Tibial nerve (tissue), 4 donors: ENCODE measurements at regions not wholly inside any gene's neighbourhood (a gene's known extent, or its start where the extent isn't known, plus 50 kb on each side); places are given as distances from the start of the nearest gene placed in this dataset.
"Not testable (repeated sequence)": the region's sequence is repeated elsewhere in the genome, so short reads cannot be mapped to it uniquely, and the experiment has no call there.

Source experiments
- DNase-seq, 2 donors: peaks; one replicate each; pipeline ENCODE4 v3.0.0-alpha.2; 2019; ENCODE audit warnings: low spot score in 2 of 2
- H3K27ac ChIP-seq, 4 donors: fragments of 200-600 bp; sonication (generic) in 3 of 4; one replicate each; pipeline ENCODE4 v1.5.1; 2017 to 2019; ENCODE audit warnings: mild to moderate bottlenecking in 1 of 4
- H3K27me3 ChIP-seq, 2 donors: fragments of 200-600 bp; sonication (generic) in 1 of 2; one replicate each; pipeline versions ENCODE4 v1.5.1 to v1.6.0; 2017 to 2019
- H3K36me3 ChIP-seq, 3 donors: fragments of 200-600 bp; sonication (generic); one replicate each; pipeline ENCODE4 v1.5.1; 2018 to 2019
- H3K4me1 ChIP-seq, 4 donors: fragments of 200-600 bp; sonication (generic) in 3 of 4; one replicate each; pipeline ENCODE4 v1.5.1; 2017 to 2019
- H3K4me3 ChIP-seq, 4 donors: fragments of 200-600 bp; sonication (generic) in 3 of 4; one replicate each; pipeline ENCODE4 v1.5.1; 2017 to 2019; ENCODE audit warnings: mild to moderate bottlenecking in 1 of 4, moderate library complexity in 1 of 4
- H3K9me3 ChIP-seq, 4 donors: fragments of 200-600 bp; sonication (generic) in 3 of 4; one replicate each; pipeline ENCODE4 v1.5.1; 2017 to 2019
- CTCF ChIP-seq, 5 experiments: fragments of 200-600 bp in 3 of 5; fragments of 450-650 bp in 2 of 5; sonication (generic) in 3 of 5; IDR thresholded peaks; one replicate each; pipeline ENCODE4 v1.5.1; 2016 to 2019; ENCODE audit warnings: antibody characterized with exemption in 5 of 5, mild to moderate bottlenecking in 3 of 5, moderate library complexity in 2 of 5
- EP300 ChIP-seq, 2 donors: sonication (generic); formaldehyde crosslinking; IDR thresholded peaks; one replicate each; pipeline ENCODE4 v1.6.1; 2017; ENCODE audit warnings: antibody characterized with exemption in 2 of 2, mild to moderate bottlenecking in 1 of 2
- POLR2A ChIP-seq, 2 donors: fragments of 450-650 bp; IDR thresholded peaks; one replicate each; pipeline ENCODE4 v1.6.1; 2017; ENCODE audit warnings: antibody characterized with exemption in 2 of 2, mild to moderate bottlenecking in 2 of 2, moderate library complexity in 2 of 2
- WGBS, 2 donors: methylation state at CpG; one replicate each; pipeline ENCODE4 v1.1.5; 2018; 5-methylcytosine and 5-hydroxymethylcytosine counted together

GRCh38 chrX:101749436-101749835, 89.8 kb upstream of the ARMCX2 start:
- 42 to 46% methylated on average over 3 of the region's 3 CpGs for WGBS, 2 donors
- Histone ChIP-seq H3K36me3 (no peaks in the 10 kb centered on the region), H3K27ac (no peak overlapping the region), H3K27me3 (peaks cover 0 to 9% of the 10 kb centered on the region in 2 donors), H3K9me3 (no peaks in the 10 kb centered on the region), H3K4me3 (no peak overlapping the region), H3K4me1 (no peaks in the 10 kb centered on the region)
- DNase-seq: no peak
- TF ChIP-seq POLR2A (IDR thresholded peaks at IDR 0.05) (no peak), CTCF (IDR thresholded peaks at IDR 0.05) (no peak), EP300 (IDR thresholded peaks at IDR 0.05) (no peak)

- DNase-seq: no peak
- Histone ChIP-seq H3K4me1 (no peaks in the 10 kb centered on the region), H3K9me3 (no peaks in the 10 kb centered on the region), H3K4me3 (no peak overlapping the region), H3K36me3 (no peaks in the 10 kb centered on the region), H3K27ac (no peak overlapping the region), H3K27me3 (no peaks in the 10 kb centered on the region)
- TF ChIP-seq CTCF (IDR thresholded peaks at IDR 0.05) (no peak), POLR2A (IDR thresholded peaks at IDR 0.05) (no peak), EP300 (IDR thresholded peaks at IDR 0.05) (no peak)
- WGBS, 2 donors: 32 to 33% methylated on average over 3 of the region's 3 CpGs
These were observed 85.4 kb upstream of the ARMCX2 start for GRCh38 chrX:101745046-101745445.

DNA sequence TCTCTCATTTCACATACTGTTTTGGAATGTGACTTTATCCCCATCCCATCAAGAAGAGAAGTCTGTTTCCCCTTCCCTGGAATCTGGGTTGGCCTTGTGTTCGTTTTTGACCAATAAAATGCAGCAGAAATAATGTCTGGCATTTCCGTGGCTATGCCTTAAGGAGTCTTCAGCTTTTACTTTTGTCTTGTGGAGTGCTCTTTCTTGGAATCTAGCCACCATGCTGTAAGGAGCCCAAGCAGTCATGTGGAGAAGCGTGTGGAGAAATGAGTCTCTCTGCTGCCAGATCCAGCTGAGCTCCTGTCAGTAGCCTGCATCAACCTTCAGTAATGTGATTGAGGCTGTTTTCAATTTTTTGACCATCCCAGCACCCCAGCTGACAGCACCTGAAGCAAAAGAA, 84.4 kb upstream of the ARMCX2 start:
- Histone ChIP-seq H3K4me1 (no peaks in the 10 kb centered on the region), H3K27ac (no peak overlapping the region), H3K36me3 (no peaks in the 10 kb centered on the region), H3K9me3 (no peaks in the 10 kb centered on the region), H3K4me3 (no peak overlapping the region), H3K27me3 (no peaks in the 10 kb centered on the region)
- DNase-seq: no peak
- no peak for TF ChIP-seq CTCF (IDR thresholded peaks at IDR 0.05)
- no peak for TF ChIP-seq POLR2A (IDR thresholded peaks at IDR 0.05)
- TF ChIP-seq EP300 (IDR thresholded peaks at IDR 0.05): no peak
- 39 to 45% methylated on average over 3 of the region's 3 CpGs for WGBS, 2 donors

- Histone ChIP-seq H3K4me1 (no peaks in the 10 kb centered on the region), H3K9me3 (no peaks in the 10 kb centered on the region), H3K27ac (no peak overlapping the region), H3K36me3 (no peaks in the 10 kb centered on the region), H3K4me3 (no peak overlapping the region), H3K27me3 (no peaks in the 10 kb centered on the region)
- no peak for TF ChIP-seq CTCF (IDR thresholded peaks at IDR 0.05)
- TF ChIP-seq EP300 (IDR thresholded peaks at IDR 0.05): no peak
- no peak for TF ChIP-seq POLR2A (IDR thresholded peaks at IDR 0.05)
- 31 to 40% methylated on average over 2 of the region's 2 CpGs for WGBS, 2 donors
- no peak for DNase-seq
These were observed 81.0 kb upstream of the ARMCX2 start for GRCh38 chrX:101740642-101741041.

- not testable (repeated sequence) for H3K9me3 ChIP-seq, DNase-seq, H3K36me3 ChIP-seq, H3K4me1 ChIP-seq, H3K4me3 ChIP-seq, H3K27me3 ChIP-seq, H3K27ac ChIP-seq
- WGBS, 2 donors: 88 to 100% methylated on average over 1 to 20 of the region's 24 CpGs
These were observed 79.2 kb upstream of the ARMCX2 start for GRCh38 chrX:101738867-101739266.

GRCh38 chrX:101738411-101738810, 78.8 kb upstream of the ARMCX2 start:
- H3K27me3 ChIP-seq, H3K36me3 ChIP-seq, H3K27ac ChIP-seq, H3K9me3 ChIP-seq, H3K4me3 ChIP-seq, DNase-seq, H3K4me1 ChIP-seq: not testable (repeated sequence)
- WGBS, 2 donors: 83 to 97% methylated on average over 5 to 10 of the region's 17 CpGs
